ENCODE measurements at regions not wholly inside any gene's neighbourhood (a gene's known extent, or its start where the extent isn't known, plus 50 kb on each side); places are given as distances from the start of the nearest gene placed in this dataset.

GRCh38 chr11:107275632-107276031, 182.0 kb downstream of the CWF19L2 start:
- TF ChIP-seq POLR2A (IDR thresholded peaks at IDR 0.05) (no peak), CTCF (IDR thresholded peaks at IDR 0.05) (no peak)

Measured in lower leg skin (tissue), 3 donors.